ENCODE measurements at regions not wholly inside any gene's neighbourhood (a gene's known extent, or its start where the extent isn't known, plus 50 kb on each side); places are given as distances from the start of the nearest gene placed in this dataset.
"Not testable (repeated sequence)": the region's sequence is repeated elsewhere in the genome, so short reads cannot be mapped to it uniquely, and the experiment has no call there.

GRCh38 chr16:66024567-66024966, 341.9 kb upstream of the CDH5 start:
- not testable (repeated sequence) for DNase-seq (ENCODE audit: low read depth in 2 of 2)

DNA sequence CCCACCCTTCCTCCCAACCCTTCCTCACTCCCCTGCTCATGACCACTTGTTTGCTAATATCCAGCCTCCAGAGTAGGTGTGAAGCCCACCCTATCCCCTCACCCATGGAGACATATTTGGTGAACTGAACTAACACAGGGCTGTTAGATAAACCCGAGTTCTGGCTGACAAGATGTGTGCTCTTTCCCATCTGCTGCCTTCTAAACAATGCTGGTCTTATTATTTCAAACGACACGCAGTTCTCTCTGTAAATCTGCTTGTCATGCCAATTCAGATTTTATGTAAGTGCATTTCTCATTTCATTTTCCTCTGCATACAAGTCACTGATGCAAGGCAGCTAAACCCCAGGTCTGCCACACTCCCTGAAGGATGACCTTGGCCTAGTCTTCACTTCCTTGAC, 343.0 kb upstream of the CDH5 start:
- DNase-seq (ENCODE audit: low read depth in 2 of 2) = no peak

DNA sequence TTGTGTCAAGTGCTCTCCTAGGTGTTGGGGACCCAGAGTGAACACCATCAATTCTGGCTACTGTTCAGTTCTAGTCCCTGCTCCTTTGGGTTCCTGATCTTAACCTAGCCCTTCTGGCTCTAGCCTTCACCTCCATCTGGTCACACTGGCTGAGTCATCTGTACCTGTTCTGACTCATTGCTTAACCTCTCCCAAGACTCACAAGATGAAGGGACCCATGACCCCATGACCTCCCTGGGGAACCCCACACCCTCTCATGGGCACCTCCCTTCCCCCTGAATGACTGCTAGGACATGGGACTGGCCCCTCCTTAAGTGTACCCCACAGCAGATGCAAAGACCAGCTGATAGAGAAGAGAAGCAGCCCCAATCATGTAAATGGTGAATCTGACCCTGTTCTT, 345.8 kb upstream of the CDH5 start:
- no peak for DNase-seq (ENCODE audit: low read depth in 2 of 2)

- DNase-seq (ENCODE audit: low read depth in 2 of 2) = no peak
These were observed 346.4 kb upstream of the CDH5 start for GRCh38 chr16:66020046-66020445.

DNA sequence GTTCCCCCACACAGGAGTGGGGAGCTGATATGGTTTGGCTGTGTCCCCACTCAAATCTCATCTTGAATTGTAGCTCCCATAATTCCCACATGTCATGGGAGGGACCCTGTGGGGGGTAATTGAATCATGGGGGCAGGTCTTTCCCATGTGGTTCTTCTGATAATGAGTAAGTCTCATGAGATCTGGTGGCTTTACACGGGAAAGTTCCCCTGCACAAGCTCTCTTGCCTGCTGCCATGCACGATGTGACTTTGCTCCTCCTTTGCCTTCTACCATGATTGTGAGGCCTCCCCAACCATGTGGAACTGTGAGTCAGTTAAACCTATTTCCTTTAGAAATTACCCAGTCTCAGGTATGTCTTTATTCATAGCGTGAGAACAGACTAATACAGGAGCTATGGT, 347.0 kb upstream of the CDH5 start:
- DNase-seq (ENCODE audit: low read depth in 2 of 2) = not testable (repeated sequence)

DNA sequence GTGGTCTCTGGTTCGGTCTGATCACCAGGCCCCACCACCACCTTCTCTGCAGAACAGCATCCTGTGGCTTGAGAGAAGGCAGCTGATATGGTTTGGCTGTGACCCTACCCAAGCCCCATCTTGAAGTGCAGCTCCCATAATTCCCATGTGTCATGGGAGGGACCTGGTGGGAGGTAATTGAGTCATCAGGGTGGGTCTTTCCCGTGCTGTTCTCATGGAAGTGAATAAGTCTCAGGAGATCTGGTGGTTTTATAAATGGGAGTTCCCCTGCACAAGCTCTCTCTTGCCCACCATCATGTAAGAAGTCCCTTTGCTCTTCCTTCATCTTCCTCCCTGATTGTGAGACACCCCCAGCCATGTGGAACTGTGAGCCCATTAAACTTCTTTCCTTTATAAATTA, 352.3 kb upstream of the CDH5 start:
- DNase-seq (ENCODE audit: low read depth in 2 of 2) = no peak

DNA sequence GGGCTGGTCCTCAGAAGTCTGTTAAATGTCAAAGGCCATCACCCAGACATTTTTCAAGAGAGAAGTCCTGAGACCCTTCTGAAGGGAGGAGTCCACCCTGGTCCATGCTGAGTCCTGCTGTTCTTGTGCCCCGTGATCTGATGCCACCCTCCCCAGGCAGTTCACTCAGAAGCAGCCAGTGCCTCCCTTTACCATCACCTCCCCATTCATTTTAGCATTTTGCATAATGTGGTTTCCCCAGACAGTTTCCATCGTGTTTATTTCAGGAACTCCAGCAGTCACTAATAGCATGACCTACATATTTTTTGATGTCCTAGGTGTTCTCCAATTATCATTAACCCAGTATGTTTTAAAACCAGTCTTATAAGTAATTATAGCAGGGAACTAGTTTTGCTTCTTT, 353.0 kb upstream of the CDH5 start:
- no peak for DNase-seq (ENCODE audit: low read depth in 2 of 2)

GRCh38 chr16:66008136-66008535, 358.4 kb upstream of the CDH5 start:
- DNase-seq (ENCODE audit: low read depth in 2 of 2) = no peak

- no peak for DNase-seq (ENCODE audit: low read depth in 2 of 2)
These were observed 358.8 kb upstream of the CDH5 start for GRCh38 chr16:66007717-66008116.

DNA sequence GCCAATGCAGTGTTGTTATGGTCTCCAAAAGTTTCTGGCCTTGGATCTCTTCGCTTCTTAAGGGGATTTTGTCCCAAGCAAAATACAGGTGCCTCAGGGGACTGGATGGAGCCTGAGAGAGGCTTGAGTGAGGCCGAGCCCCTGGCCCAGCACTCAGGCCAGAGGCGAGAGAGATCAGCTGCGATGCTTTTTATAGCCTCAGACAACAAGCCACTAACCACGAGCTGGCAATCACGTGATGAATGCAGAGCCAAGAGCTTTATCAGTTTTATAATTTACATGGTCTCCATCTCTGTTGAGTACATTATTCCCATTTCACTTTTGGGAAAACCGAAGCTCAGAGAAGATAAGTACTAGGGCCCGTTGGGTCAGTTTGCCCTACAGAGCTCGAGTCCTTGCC, 360.0 kb upstream of the CDH5 start:
- no peak for DNase-seq (ENCODE audit: low read depth in 2 of 2)

- no peak for DNase-seq (ENCODE audit: low read depth in 2 of 2)
These were observed 361.8 kb upstream of the CDH5 start for GRCh38 chr16:66004699-66005098.

DNA sequence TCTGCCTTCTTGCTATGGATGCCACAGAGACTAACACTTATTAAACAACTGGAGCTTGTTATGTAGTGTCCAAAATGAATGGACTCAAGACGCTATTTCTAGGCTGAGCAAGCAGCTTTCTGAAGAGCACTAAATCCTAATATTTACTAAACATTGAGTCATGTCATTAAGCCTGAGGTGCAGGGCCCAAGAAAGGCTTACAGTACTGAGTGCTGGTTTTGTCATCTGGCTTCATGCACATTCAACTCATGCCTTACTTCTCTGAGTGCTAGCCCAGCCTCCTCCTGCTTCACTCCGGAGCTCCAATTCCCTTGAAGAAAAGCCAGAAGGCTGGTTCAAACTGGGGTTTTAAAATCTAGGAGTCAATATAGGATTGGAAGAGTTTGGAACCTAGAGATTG, 363.3 kb upstream of the CDH5 start:
- no peak for DNase-seq (ENCODE audit: low read depth in 2 of 2)

DNA sequence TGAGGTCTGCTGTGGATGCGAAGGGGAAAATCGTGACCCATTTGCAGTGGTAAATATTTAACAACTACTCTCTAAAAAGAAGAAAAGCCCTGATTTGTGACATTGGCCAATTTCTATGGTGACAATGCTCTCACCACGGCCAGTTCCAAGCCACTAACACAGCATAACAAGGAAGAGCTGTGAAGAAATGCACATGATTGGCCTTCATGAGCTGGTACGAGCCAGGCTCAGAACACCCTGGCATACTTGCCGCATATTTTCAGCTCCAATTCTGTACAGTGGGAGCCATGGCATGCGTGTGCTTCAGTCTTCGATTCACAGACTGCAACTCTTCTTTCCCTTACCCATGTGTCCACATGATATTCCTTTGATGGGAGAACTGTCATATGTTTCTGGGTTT, 363.9 kb upstream of the CDH5 start:
- no peak for DNase-seq (ENCODE audit: low read depth in 2 of 2)

- DNase-seq (ENCODE audit: low read depth in 2 of 2) = no peak
These were observed 365.1 kb upstream of the CDH5 start for GRCh38 chr16:66001432-66001831.

- DNase-seq (ENCODE audit: low read depth in 2 of 2) = no peak
These were observed 368.0 kb upstream of the CDH5 start for GRCh38 chr16:65998443-65998842.

- no peak for DNase-seq (ENCODE audit: low read depth in 2 of 2)
These were observed 372.2 kb upstream of the CDH5 start for GRCh38 chr16:65994291-65994690.

- DNase-seq (ENCODE audit: low read depth in 2 of 2) = no peak
These were observed 375.3 kb upstream of the CDH5 start for GRCh38 chr16:65991149-65991701.

- DNase-seq (ENCODE audit: low read depth in 2 of 2) = no peak
These were observed 376.5 kb upstream of the CDH5 start for GRCh38 chr16:65989861-65990604.

DNA sequence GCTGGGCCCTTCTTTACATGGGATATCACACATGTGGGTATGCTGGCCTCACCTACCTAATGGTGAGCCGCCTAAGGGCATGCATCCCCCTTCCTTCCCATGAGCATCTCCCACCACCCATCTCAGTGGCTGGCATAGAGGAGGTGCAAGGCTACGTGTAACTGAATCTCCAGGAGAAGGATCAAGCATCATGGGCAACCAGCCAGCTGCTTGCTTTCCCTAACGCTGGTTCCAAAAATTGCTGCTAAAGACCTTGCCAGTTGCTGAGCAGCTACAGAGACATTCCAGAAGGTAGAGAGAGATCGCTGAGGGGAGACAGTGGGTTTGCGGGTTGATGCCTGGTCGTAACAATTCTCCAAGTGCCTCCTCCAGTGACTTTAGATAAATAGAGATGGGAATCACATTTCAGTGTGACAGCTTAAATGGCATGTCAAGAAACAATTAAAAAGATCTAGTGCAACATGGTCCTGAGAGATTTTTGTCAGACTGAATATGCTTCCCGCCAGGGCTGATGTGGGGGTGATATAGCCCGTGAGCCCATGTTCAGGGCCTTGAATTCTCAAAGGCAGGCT, 378.4 kb upstream of the CDH5 start:
- DNase-seq (ENCODE audit: low read depth in 2 of 2) = no peak

- no peak for DNase-seq (ENCODE audit: low read depth in 2 of 2)
These were observed 382.2 kb upstream of the CDH5 start for GRCh38 chr16:65984296-65984695.

DNA sequence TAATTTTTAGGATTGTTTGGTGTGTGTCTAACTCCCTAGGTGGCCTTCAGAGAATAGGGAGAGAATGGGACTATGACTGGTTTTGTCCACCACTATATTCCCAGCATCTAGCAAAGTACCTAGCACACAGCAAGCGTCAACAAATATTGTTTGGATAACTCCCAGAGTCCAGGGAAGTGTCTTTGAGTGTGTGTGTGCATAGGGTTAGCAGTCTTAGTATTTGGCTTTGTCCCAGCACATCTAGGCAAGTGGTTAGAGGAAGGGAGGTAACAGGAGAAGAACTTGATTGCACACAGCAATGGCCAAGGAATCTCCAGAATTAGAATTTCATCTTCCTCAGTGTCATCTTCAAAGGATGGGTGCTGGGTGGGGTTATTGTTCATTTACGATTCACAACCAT, 385.4 kb upstream of the CDH5 start:
- no peak for DNase-seq (ENCODE audit: low read depth in 2 of 2)

DNA sequence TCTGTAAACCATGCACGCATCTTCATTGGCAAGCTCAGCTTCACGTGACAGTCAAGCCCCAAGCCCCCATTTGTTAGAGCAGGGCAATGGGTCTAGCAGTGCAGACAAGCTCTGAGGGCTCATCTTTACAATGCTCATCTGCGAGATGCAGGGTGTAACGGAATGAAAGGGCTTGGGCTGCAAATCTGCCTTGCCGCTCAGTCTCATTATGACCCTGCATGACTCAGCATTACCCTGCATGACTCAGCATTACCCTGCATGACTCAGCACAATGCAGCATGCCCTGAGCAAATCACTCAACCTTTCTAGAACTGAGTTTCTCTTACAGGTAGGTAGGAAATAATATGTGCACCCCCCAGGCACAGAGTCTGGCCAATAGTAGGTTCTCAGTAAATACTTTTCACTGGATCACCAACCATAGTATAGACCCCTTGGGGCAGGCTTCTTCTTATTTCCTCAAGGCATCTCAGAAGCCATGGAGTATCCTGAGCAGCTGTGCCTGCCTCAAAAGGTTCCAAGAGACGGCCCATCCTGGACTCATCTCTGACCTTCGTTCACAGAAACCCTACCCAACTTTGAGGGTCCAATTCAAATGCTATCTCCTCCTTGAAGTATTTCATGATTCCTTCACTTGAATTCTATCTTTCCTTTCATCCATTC, 391.3 kb upstream of the CDH5 start:
- DNase-seq (ENCODE audit: low read depth in 2 of 2) = no peak

GRCh38 chr16:65967376-65967775, 399.1 kb upstream of the CDH5 start:
- DNase-seq (ENCODE audit: low read depth in 2 of 2) = no peak
